Nephron progenitor cell (in vitro differentiated cells): ENCODE measurements at regions not wholly inside any gene's neighbourhood (a gene's known extent, or its start where the extent isn't known, plus 50 kb on each side); places are given as distances from the start of the nearest gene placed in this dataset.
A peak's percentile ranks its signal among the peaks of the same experiment; 100 is the strongest.

ENCODE experiments used
- DNase-seq: peaks from one replicate; pipeline ENCODE4 v3.0.0; 2021
- H3K27ac Mint-ChIP-seq: 2 replicates; pipeline ENCODE4 v1.8.0; 2021; ENCODE audit warnings: mild to moderate bottlenecking, moderate library complexity, mixed read lengths
- H3K27me3 Mint-ChIP-seq: 2 replicates; pipeline ENCODE4 v1.8.0; 2021; ENCODE audit warnings: mild to moderate bottlenecking, low read depth, mixed read lengths; ENCODE audit not compliant: poor library complexity
- H3K36me3 Mint-ChIP-seq: 2 replicates; pipeline ENCODE4 v1.8.0; 2021; ENCODE audit warnings: low read depth, mixed read lengths
- H3K4me1 Mint-ChIP-seq: 2 replicates; pipeline ENCODE4 v1.8.0; 2021; ENCODE audit warnings: mixed read lengths
- H3K4me3 Mint-ChIP-seq: 2 replicates; pipeline ENCODE4 v1.8.0; 2021; ENCODE audit warnings: mild to moderate bottlenecking, moderate library complexity, mixed read lengths
- H3K9me3 Mint-ChIP-seq: 2 replicates; pipeline ENCODE4 v1.8.0; 2021; ENCODE audit warnings: mild to moderate bottlenecking, moderate library complexity, mixed read lengths
- CTCF ChIP-seq: fragments of 200-600 bp; sonication (generic); IDR thresholded peaks from 2 replicates; pipeline ENCODE4 v1.5.0; 2021; ENCODE audit warnings: antibody characterized with exemption

- Mint-ChIP-seq H3K27me3 (no peaks in the 10 kb centered on the region), H3K4me3 (no peak overlapping the region), H3K4me1 (no peaks in the 10 kb centered on the region), H3K9me3 (no peaks in the 10 kb centered on the region), H3K36me3 (no peaks in the 10 kb centered on the region), H3K27ac (no peak overlapping the region)
- no peak for TF ChIP-seq CTCF
- DNase-seq: no peak
Observed at GRCh38 chr18:29157057-29157780, 980.3 kb upstream of the CDH2 start.

- Mint-ChIP-seq H3K36me3 (no peaks in the 10 kb centered on the region), H3K27ac (no peak overlapping the region), H3K9me3 (no peaks in the 10 kb centered on the region), H3K4me1 (no peaks in the 10 kb centered on the region), H3K27me3 (no peaks in the 10 kb centered on the region), H3K4me3 (no peak overlapping the region)
- DNase-seq: no peak
- no peak for TF ChIP-seq CTCF
Observed at GRCh38 chr18:29156531-29156930, 979.6 kb upstream of the CDH2 start.

GRCh38 chr18:29154758-29155725 lies 978.1 kb upstream of the CDH2 start:
- DNase-seq: no peak
- TF ChIP-seq CTCF: no peak
- no peaks in the 10 kb centered on the region for H3K9me3 Mint-ChIP-seq

GRCh38 chr18:29154196-29154757 lies 977.3 kb upstream of the CDH2 start:
- Mint-ChIP-seq H3K4me3 (no peak overlapping the region), H3K9me3 (no peaks in the 10 kb centered on the region), H3K4me1 (no peaks in the 10 kb centered on the region), H3K36me3 (no peaks in the 10 kb centered on the region), H3K27ac (no peak overlapping the region), H3K27me3 (no peaks in the 10 kb centered on the region)
- no peak for TF ChIP-seq CTCF
- no peak for DNase-seq

More at GRCh38 chr18:29154758-29155725, 978.1 kb upstream of the CDH2 start:
- H3K36me3 Mint-ChIP-seq: no peaks in the 10 kb centered on the region
- H3K4me1 Mint-ChIP-seq: no peaks in the 10 kb centered on the region
- no peak overlapping the region for H3K4me3 Mint-ChIP-seq
- H3K27ac Mint-ChIP-seq: no peak overlapping the region
- no peaks in the 10 kb centered on the region for H3K27me3 Mint-ChIP-seq

GRCh38 chr18:29153091-29153490 lies 976.2 kb upstream of the CDH2 start:
- H3K4me3 Mint-ChIP-seq: no peak overlapping the region
- H3K27me3 Mint-ChIP-seq: no peaks in the 10 kb centered on the region
- no peaks in the 10 kb centered on the region for H3K36me3 Mint-ChIP-seq

More at GRCh38 chr18:29153091-29153490, 976.2 kb upstream of the CDH2 start:
- no peaks in the 10 kb centered on the region for H3K4me1 Mint-ChIP-seq
- H3K27ac Mint-ChIP-seq: peak overlapping the region; percentile 6
- DNase-seq: no peak
- H3K9me3 Mint-ChIP-seq: no peaks in the 10 kb centered on the region
- TF ChIP-seq CTCF: no peak
